Trophoblast cell (in vitro differentiated cells and primary cell): ENCODE measurements at regions not wholly inside any gene's neighbourhood (a gene's known extent, or its start where the extent isn't known, plus 50 kb on each side); places are given as distances from the start of the nearest gene placed in this dataset.
"Not testable (repeated sequence)": the region's sequence is repeated elsewhere in the genome, so short reads cannot be mapped to it uniquely, and the experiment has no call there.

Experiments
- DNase-seq, 2 donors: peaks; one replicate each; pipeline ENCODE4 v3.0.0-alpha.2; 2016
- H2AFZ ChIP-seq: 2 replicates; pipeline ENCODE4 v1.6.1; 2013; ENCODE audit warnings: low read length, moderate library complexity, mild to moderate bottlenecking; ENCODE audit not compliant: insufficient read depth, poor library complexity
- H2AK5ac ChIP-seq: 2 replicates; pipeline ENCODE4 v1.6.1; 2013; ENCODE audit warnings: mild to moderate bottlenecking, low read length
- H2BK120ac ChIP-seq: 2 replicates; pipeline ENCODE4 v1.6.1; 2013; ENCODE audit warnings: low read length, mild to moderate bottlenecking, moderate library complexity; ENCODE audit not compliant: insufficient read depth, poor library complexity
- H2BK12ac ChIP-seq: 2 replicates; pipeline ENCODE4 v1.6.1; 2013; ENCODE audit warnings: mild to moderate bottlenecking, low read length, moderate library complexity
- H2BK5ac ChIP-seq: 2 replicates; pipeline ENCODE4 v1.6.1; 2013; ENCODE audit warnings: low read length, low read depth, moderate library complexity, mild to moderate bottlenecking; ENCODE audit not compliant: poor library complexity
- H3K14ac ChIP-seq: 2 replicates; pipeline ENCODE4 v1.6.1; 2013; ENCODE audit warnings: mild to moderate bottlenecking, low read length
- H3K18ac ChIP-seq: 2 replicates; pipeline ENCODE4 v1.6.1; 2013; ENCODE audit warnings: mild to moderate bottlenecking, low read length
- H3K23ac ChIP-seq: 2 replicates; pipeline ENCODE4 v1.6.1; 2013; ENCODE audit warnings: low read length
- H3K27ac ChIP-seq: 2 replicates; pipeline ENCODE4 v1.5.1; 2013; ENCODE audit warnings: low read depth, mild to moderate bottlenecking, inconsistent platforms, low read length, moderate library complexity
- H3K27me3 ChIP-seq: 2 replicates; pipeline ENCODE4 v1.6.1; 2013; ENCODE audit warnings: inconsistent platforms, mild to moderate bottlenecking, low read length, moderate library complexity; ENCODE audit not compliant: insufficient read depth
- H3K36me3 ChIP-seq, 2 experiments: 1 replicate in 1 of 2; 2 replicates in 1 of 2; pipeline ENCODE4 v1.6.1; 2013; ENCODE audit warnings: low read length in 2 of 2, mild to moderate bottlenecking in 2 of 2, moderate library complexity in 1 of 2; ENCODE audit not compliant: insufficient read depth in 2 of 2, control insufficient read depth in 1 of 2
- H3K4ac ChIP-seq: 2 replicates; pipeline ENCODE4 v1.6.1; 2013; ENCODE audit warnings: low read depth, mild to moderate bottlenecking, low read length, moderate library complexity
- H3K4me1 ChIP-seq, 2 experiments: 1 replicate in 1 of 2; 2 replicates in 1 of 2; pipeline ENCODE4 v1.6.1; 2013; ENCODE audit warnings: low read length in 2 of 2, mild to moderate bottlenecking in 2 of 2, moderate library complexity in 1 of 2; ENCODE audit not compliant: insufficient read depth in 2 of 2, control insufficient read depth in 1 of 2
- H3K4me2 ChIP-seq: 2 replicates; pipeline ENCODE4 v1.6.1; 2013; ENCODE audit warnings: inconsistent platforms, mild to moderate bottlenecking, low read length, moderate library complexity
- H3K4me3 ChIP-seq: 2 replicates; pipeline ENCODE4 v1.5.1; 2013; ENCODE audit warnings: mild to moderate bottlenecking, low read depth, low read length, inconsistent platforms
- H3K79me1 ChIP-seq: one replicate; pipeline ENCODE4 v1.6.1; 2013; ENCODE audit warnings: low read length
- H3K79me2 ChIP-seq: 2 replicates; pipeline ENCODE4 v1.6.1; 2013; ENCODE audit warnings: low read length, mild to moderate bottlenecking; ENCODE audit not compliant: control insufficient read depth, insufficient read depth, poor library complexity
- H3K9ac ChIP-seq: 2 replicates; pipeline ENCODE4 v1.6.1; 2013; ENCODE audit warnings: mild to moderate bottlenecking, low read length
- H3K9me3 ChIP-seq: 2 replicates; pipeline ENCODE4 v1.6.1; 2013; ENCODE audit warnings: low read depth, mild to moderate bottlenecking, control low read depth, inconsistent platforms, low read length; ENCODE audit not compliant: insufficient read depth
- H4K12ac ChIP-seq: 2 replicates; pipeline ENCODE4 v1.6.1; 2013; ENCODE audit warnings: low read depth, mild to moderate bottlenecking, low read length, moderate library complexity
- H4K8ac ChIP-seq: 2 replicates; pipeline ENCODE4 v1.6.1; 2013; ENCODE audit warnings: low read depth, mild to moderate bottlenecking, low read length, moderate library complexity
- H4K91ac ChIP-seq: one replicate; pipeline ENCODE4 v1.6.1; 2013; ENCODE audit warnings: low read depth, mild to moderate bottlenecking, low read length, moderate library complexity
- WGBS: extraction: QIAGEN DNeasy Blood & Tissue Kit; methylation state at CpG from one replicate; pipeline ENCODE4 v1.1.7; 2013; ENCODE audit warnings: missing lambda C conversion rate; ENCODE audit not compliant: insufficient read length, insufficient coverage; ENCODE audit errors: extremely low coverage; 5-methylcytosine and 5-hydroxymethylcytosine counted together

DNA sequence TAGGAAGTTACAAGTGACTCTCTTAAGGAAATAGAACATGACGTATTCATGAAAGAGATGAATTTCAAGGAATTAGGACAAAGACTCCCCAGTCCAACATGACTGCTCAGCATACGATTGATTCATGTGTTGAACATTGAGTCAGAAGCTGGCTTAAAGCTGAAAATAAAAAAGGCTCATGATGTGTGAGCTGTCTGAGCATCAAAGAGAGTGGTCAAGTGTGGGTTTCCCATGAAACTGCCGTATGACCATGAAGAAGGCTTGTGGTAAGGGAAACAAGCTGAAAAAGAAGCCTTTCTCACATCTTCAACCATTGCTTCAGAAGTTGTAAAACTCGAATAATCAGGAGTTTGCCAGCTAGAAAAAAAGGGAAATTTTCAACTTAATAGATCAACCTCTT lies 201.9 kb upstream of the APCDD1 start:
- no peak overlapping the region for H3K4me3 ChIP-seq
- WGBS: no CpG with 5 or more reads among the region's 4 CpGs
- H4K12ac ChIP-seq: no peak overlapping the region
- H2BK12ac ChIP-seq: no peak overlapping the region
- no peak overlapping the region for H3K18ac ChIP-seq
- no peak overlapping the region for H3K9ac ChIP-seq
- H4K8ac ChIP-seq: no peak overlapping the region
- H3K23ac ChIP-seq: no peak overlapping the region
- no peak for DNase-seq
- H2BK120ac ChIP-seq: no peak overlapping the region
- H2AK5ac ChIP-seq: no peak overlapping the region
- H3K4me2 ChIP-seq: no peak overlapping the region
- H3K14ac ChIP-seq: no peak overlapping the region
- no peak overlapping the region for H2AFZ ChIP-seq
- no peak overlapping the region for H4K91ac ChIP-seq
- no peak overlapping the region for H3K4ac ChIP-seq
- H3K27me3 ChIP-seq: no peaks in the 10 kb centered on the region
- no peak overlapping the region for H2BK5ac ChIP-seq
- no peak overlapping the region for H3K27ac ChIP-seq
- no peaks in the 10 kb centered on the region for H3K4me1 ChIP-seq
- no peaks in the 10 kb centered on the region for H3K79me2 ChIP-seq
- no peaks in the 10 kb centered on the region for H3K9me3 ChIP-seq
- H3K79me1 ChIP-seq: no peaks in the 10 kb centered on the region
- no peaks in the 10 kb centered on the region for H3K36me3 ChIP-seq

DNA sequence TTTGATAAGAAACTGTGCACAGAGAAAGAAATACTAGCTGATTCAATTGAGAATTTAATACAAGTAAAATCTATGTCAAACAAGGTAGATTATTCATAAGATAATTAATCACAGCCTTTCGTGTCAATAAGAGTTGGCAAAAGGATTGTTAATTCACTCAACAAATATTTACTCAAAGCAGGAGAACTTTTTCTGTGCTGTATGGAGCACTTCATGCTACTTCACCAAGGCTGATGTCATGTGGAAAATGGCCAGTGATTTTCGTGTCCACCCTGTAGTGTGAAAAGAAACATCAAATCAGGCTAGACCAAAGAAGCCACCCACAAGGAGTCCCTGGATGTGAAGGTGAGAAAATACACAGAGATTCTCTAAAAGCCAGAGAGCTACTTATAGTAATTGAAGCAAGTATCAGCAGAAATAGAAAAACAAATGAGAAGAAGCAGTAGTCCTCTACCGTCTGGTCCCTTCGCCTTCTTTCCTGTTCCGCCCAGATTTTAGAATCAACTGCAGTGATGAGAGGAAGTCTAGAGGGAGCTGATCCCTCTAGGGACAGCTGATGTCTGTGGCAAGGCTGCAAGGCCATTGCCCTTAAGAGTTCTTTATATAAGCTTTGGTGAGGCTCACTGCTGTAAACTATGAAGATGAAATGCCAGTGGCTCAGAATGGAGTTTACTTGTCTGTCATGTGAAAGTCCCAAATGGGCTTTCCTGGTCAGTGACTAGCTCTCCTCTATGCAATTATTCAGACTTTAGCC lies 201.3 kb upstream of the APCDD1 start:
- Histone ChIP-seq H3K18ac (no peak overlapping the region), H2BK12ac (no peak overlapping the region), H4K8ac (no peak overlapping the region), H3K27ac (no peak overlapping the region), H3K79me1 (no peaks in the 10 kb centered on the region), H3K9me3 (no peaks in the 10 kb centered on the region), H3K4me3 (no peak overlapping the region), H3K4me2 (no peak overlapping the region), H4K91ac (no peak overlapping the region), H2AK5ac (no peak overlapping the region), H4K12ac (no peak overlapping the region), H2BK120ac (no peak overlapping the region), H2BK5ac (no peak overlapping the region), H3K4me1 (no peaks in the 10 kb centered on the region), H3K27me3 (no peaks in the 10 kb centered on the region), H3K36me3 (no peaks in the 10 kb centered on the region), H3K4ac (no peak overlapping the region), H3K14ac (no peak overlapping the region), H3K23ac (no peak overlapping the region), H3K9ac (no peak overlapping the region), H2AFZ (no peak overlapping the region), H3K79me2 (no peaks in the 10 kb centered on the region)
- WGBS: no CpG with 5 or more reads among the region's 5 CpGs
- no peak for DNase-seq

- H3K9me3 ChIP-seq, H3K23ac ChIP-seq, H4K8ac ChIP-seq, H3K27me3 ChIP-seq, H2BK120ac ChIP-seq, H2AFZ ChIP-seq, H3K4me2 ChIP-seq, H2BK12ac ChIP-seq, H3K14ac ChIP-seq, H3K4me3 ChIP-seq, H2BK5ac ChIP-seq, H4K91ac ChIP-seq, H3K36me3 ChIP-seq, H3K9ac ChIP-seq, H3K79me2 ChIP-seq, H3K18ac ChIP-seq, H3K79me1 ChIP-seq, H2AK5ac ChIP-seq, H3K27ac ChIP-seq, H4K12ac ChIP-seq, H3K4me1 ChIP-seq, H3K4ac ChIP-seq, DNase-seq: not testable (repeated sequence)
- WGBS: no CpG with 5 or more reads among the region's 3 CpGs
Measured at GRCh38 chr18:10256276-10256675, 198.2 kb upstream of the APCDD1 start.

DNA sequence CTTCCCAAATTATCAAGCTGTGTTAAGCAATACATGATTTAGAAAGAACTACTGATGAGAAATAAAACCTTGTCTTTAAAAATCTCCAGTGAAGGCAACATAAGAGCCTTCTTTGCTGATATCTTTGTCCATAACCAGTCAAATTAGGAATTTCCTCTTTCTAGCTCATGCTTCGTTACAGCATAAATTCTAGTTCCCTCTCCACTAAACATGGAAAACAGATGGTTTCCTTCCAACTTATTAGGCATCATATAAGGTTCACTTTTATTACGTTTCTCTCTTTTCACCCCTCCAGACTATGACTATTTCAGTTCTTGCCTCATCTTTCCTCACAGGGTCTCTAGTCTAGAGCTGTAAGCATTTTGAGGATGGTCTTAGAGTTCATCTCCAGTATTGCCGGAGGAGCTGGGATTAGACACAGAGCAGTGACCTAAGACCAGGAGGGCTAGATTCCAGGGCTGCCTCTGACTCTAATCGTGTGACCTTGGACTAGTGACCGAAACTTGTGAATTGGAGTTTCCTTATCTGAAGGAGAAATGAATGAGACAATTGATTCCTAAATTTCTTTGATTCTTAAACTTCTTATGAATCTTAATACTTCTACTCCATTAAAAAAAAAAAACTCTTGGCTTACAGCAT lies 195.5 kb upstream of the APCDD1 start:
- H3K27me3 ChIP-seq: no peaks in the 10 kb centered on the region
- H2BK12ac ChIP-seq: no peak overlapping the region
- no peak overlapping the region for H3K4me2 ChIP-seq
- H3K14ac ChIP-seq: no peak overlapping the region
- no peak overlapping the region for H3K4ac ChIP-seq
- no peak overlapping the region for H4K8ac ChIP-seq
- no peak overlapping the region for H3K27ac ChIP-seq
- no peaks in the 10 kb centered on the region for H3K79me1 ChIP-seq
- H2BK120ac ChIP-seq: no peak overlapping the region
- no peak overlapping the region for H3K23ac ChIP-seq
- no peaks in the 10 kb centered on the region for H3K36me3 ChIP-seq
- no peak overlapping the region for H2BK5ac ChIP-seq
- H3K4me3 ChIP-seq: no peak overlapping the region
- no peak overlapping the region for H4K12ac ChIP-seq
- peaks cover 2% of the 10 kb centered on the region for H3K9me3 ChIP-seq
- WGBS: no CpG with 5 or more reads among the region's 5 CpGs
- DNase-seq: no peak
- H2AK5ac ChIP-seq: no peak overlapping the region
- H2AFZ ChIP-seq: no peak overlapping the region
- no peaks in the 10 kb centered on the region for H3K79me2 ChIP-seq
- H4K91ac ChIP-seq: no peak overlapping the region
- H3K18ac ChIP-seq: no peak overlapping the region
- H3K9ac ChIP-seq: no peak overlapping the region
- no peaks in the 10 kb centered on the region for H3K4me1 ChIP-seq
